A549 (cell line): ENCODE measurements at regions not wholly inside any gene's neighbourhood (a gene's known extent, or its start where the extent isn't known, plus 50 kb on each side); places are given as distances from the start of the nearest gene placed in this dataset.

ENCODE experiments used
- ATAC-seq, 2 experiments: fragments of 200-7000 bp in 1 of 2; fragments of >200 bp in 1 of 2; cut with Nextera tagmentation in 1 of 2; cut with Tn5 transposase in 1 of 2; 3 replicates each; pipeline versions ENCODE4 v1.8.0 to v1.9.1; 2018 to 2020; ENCODE audit warnings: mild to moderate bottlenecking in 1 of 2, moderate library complexity in 1 of 2
- CTCF ChIA-PET: fragments of 300-600 bp; sonication (Branson Sonifier 250); formaldehyde crosslinking; extraction: SDS; loops from one replicate; lab custom pipeline; 2021; ENCODE audit warnings: antibody characterized with exemption, inconsistent platforms; lab: Yijun Ruan, JAX
- POLR2A ChIA-PET: fragments of 350-600 bp; formaldehyde crosslinking; extraction: SDS; loops from one replicate; lab custom pipeline; 2021; ENCODE audit warnings: antibody characterized with exemption, inconsistent platforms; lab: Yijun Ruan, JAX
- DNase-seq, 2 experiments: peaks; one replicate each; pipeline versions ENCODE4 v3.0.0 to v3.0.0-alpha.2; 2011 to 2016; ENCODE audit warnings: low read depth in 1 of 2, low spot score in 1 of 2
- FAIRE-seq: peaks from 2 replicates; lab custom pipeline; 2011; peaks lifted over from hg19 to GRCh38; lab: Jason Lieb, UNC
- H3K27ac ChIP-seq, 2 experiments: fragments of >200 bp; sonication (Bioruptor Twin); formaldehyde crosslinking; 3 replicates each; pipeline ENCODE4 v1.5.1; 2016 to 2017
- H3K4me1 ChIP-seq: fragments of >200 bp; sonication (Bioruptor Twin); formaldehyde crosslinking; 3 replicates; pipeline ENCODE4 v1.6.1; 2016
- H3K4me2 ChIP-seq: fragments of >200 bp; sonication (Bioruptor Twin); formaldehyde crosslinking; 3 replicates; pipeline ENCODE4 v1.6.1; 2016
- H3K4me3 ChIP-seq: fragments of >200 bp; sonication (Bioruptor Twin); formaldehyde crosslinking; 3 replicates; pipeline ENCODE4 v1.5.1; 2016
- H3K9me3 ChIP-seq: fragments of >200 bp; sonication (Bioruptor Twin); formaldehyde crosslinking; 3 replicates; pipeline ENCODE4 v1.6.1; 2016
- ATOH8 ChIP-seq: fragments of 250-450 bp; sonication (Bioruptor Pico); IDR thresholded peaks from 2 replicates; pipeline ENCODE4 v1.5.0; 2020; ENCODE audit warnings: low read depth, mild to moderate bottlenecking, moderate library complexity
- BCL3 ChIP-seq: fragments of >200 bp; sonication (Bioruptor Twin); formaldehyde crosslinking; IDR thresholded peaks from 3 replicates; pipeline ENCODE4 v1.6.1; 2016
- BHLHE40 ChIP-seq: IDR thresholded peaks from 2 replicates; pipeline ENCODE4 v1.6.1; 2012; ENCODE audit warnings: low read depth, low read length, inconsistent platforms
- CEBPB ChIP-seq, 2 experiments: fragments of >200 bp in 1 of 2; sonication (Bioruptor Twin) in 1 of 2; formaldehyde crosslinking in 1 of 2; IDR thresholded peaks; 2 replicates each; pipeline ENCODE4 v1.6.1; 2012 to 2016
- EHF ChIP-seq: fragments of 250-450 bp; sonication (Bioruptor Pico); IDR thresholded peaks from 2 replicates; pipeline ENCODE4 v1.5.0; 2020; ENCODE audit warnings: mild to moderate bottlenecking
- EP300 ChIP-seq, 2 experiments: fragments of >200 bp; sonication (Bioruptor Twin); formaldehyde crosslinking; IDR thresholded peaks; 2 replicates in 1 of 2; 3 replicates in 1 of 2; pipeline ENCODE4 v1.6.1; 2016 to 2017
- ESRRA ChIP-seq: fragments of 150-350 bp; IDR thresholded peaks from 2 replicates; pipeline ENCODE4 v1.6.1; 2014; ENCODE audit warnings: mild to moderate bottlenecking, low read length, borderline replicate concordance
- FOXS1 ChIP-seq: fragments of 250-450 bp; sonication (Bioruptor Pico); IDR thresholded peaks from 2 replicates; pipeline ENCODE4 v1.5.0; 2020; ENCODE audit warnings: mild to moderate bottlenecking, moderate library complexity
- HOXA7 ChIP-seq: fragments of 250-450 bp; sonication (Bioruptor Pico); IDR thresholded peaks from 2 replicates; pipeline ENCODE4 v1.5.0; 2020; ENCODE audit warnings: mild to moderate bottlenecking, moderate library complexity
- HOXB13 ChIP-seq: fragments of 250-450 bp; sonication (Bioruptor Pico); IDR thresholded peaks from 2 replicates; pipeline ENCODE4 v1.5.0; 2020; ENCODE audit warnings: low read depth, mild to moderate bottlenecking, moderate library complexity
- JUN ChIP-seq, 2 experiments: fragments of >200 bp; sonication (Bioruptor Twin); formaldehyde crosslinking; IDR thresholded peaks; 2 replicates in 1 of 2; 3 replicates in 1 of 2; pipeline ENCODE4 v1.6.1; 2016 to 2017
- JUNB ChIP-seq: fragments of >200 bp; sonication (Bioruptor Twin); formaldehyde crosslinking; IDR thresholded peaks from 2 replicates; pipeline ENCODE4 v1.6.1; 2016
- MAX ChIP-seq: IDR thresholded peaks from 2 replicates; pipeline ENCODE4 v1.6.1; 2012
- PHF8 ChIP-seq: fragments of 200-600 bp; sonication (generic); IDR thresholded peaks from 2 replicates; pipeline ENCODE4 v1.6.1; 2016; ENCODE audit warnings: low read depth, mild to moderate bottlenecking, antibody characterized with exemption, moderate library complexity, borderline replicate concordance
- RAD21 ChIP-seq, 2 experiments: fragments of >200 bp in 1 of 2; sonication (Bioruptor Twin) in 1 of 2; formaldehyde crosslinking in 1 of 2; IDR thresholded peaks in 1 of 2; conservative IDR thresholded peaks in 1 of 2; 2 replicates in 1 of 2; 3 replicates in 1 of 2; pipeline ENCODE4 v1.6.1; 2012 to 2018; ENCODE audit warnings: inconsistent platforms in 1 of 2
- RNF2 ChIP-seq: fragments of 200-600 bp; sonication (generic); IDR thresholded peaks from 2 replicates; pipeline ENCODE4 v1.6.1; 2016; ENCODE audit warnings: low read depth, mild to moderate bottlenecking, antibody characterized with exemption, moderate library complexity, borderline replicate concordance
- SMC3 ChIP-seq: fragments of >200 bp; sonication (Bioruptor Twin); formaldehyde crosslinking; IDR thresholded peaks from 3 replicates; pipeline ENCODE4 v1.6.1; 2018; ENCODE audit warnings: inconsistent platforms
- TFCP2L1 ChIP-seq: fragments of 250-450 bp; sonication (Bioruptor Pico); IDR thresholded peaks from 2 replicates; pipeline ENCODE4 v1.5.0; 2021; ENCODE audit warnings: mild to moderate bottlenecking
- USF2 ChIP-seq: fragments of 450-650 bp; IDR thresholded peaks from 2 replicates; pipeline ENCODE4 v1.6.1; 2014; ENCODE audit warnings: antibody characterized with exemption
- ZC3H11A ChIP-seq: fragments of 450-650 bp; IDR thresholded peaks from 2 replicates; pipeline ENCODE4 v1.6.1; 2014; ENCODE audit warnings: antibody characterized with exemption, mild to moderate bottlenecking
- ZFP36 ChIP-seq: fragments of 450-650 bp; IDR thresholded peaks from 2 replicates; pipeline ENCODE4 v1.6.1; 2014; ENCODE audit warnings: borderline replicate concordance; ENCODE audit not compliant: partially characterized antibody
- ZNF302 ChIP-seq: fragments of 250-450 bp; sonication (Bioruptor Pico); IDR thresholded peaks from 2 replicates; pipeline ENCODE4 v1.9.0; 2021; ENCODE audit warnings: inconsistent platforms, mild to moderate bottlenecking, moderate library complexity
- ZSCAN20 ChIP-seq: fragments of 250-450 bp; sonication (Bioruptor Pico); IDR thresholded peaks from 2 replicates; pipeline ENCODE4 v1.8.0; 2022; ENCODE audit warnings: mild to moderate bottlenecking, moderate library complexity
- WGBS: methylation state at CpG from one replicate; pipeline ENCODE4 v1.1.6; 2017; ENCODE audit errors: missing lambda C conversion rate; 5-methylcytosine and 5-hydroxymethylcytosine counted together

- TF ChIP-seq BCL3 (peak; percentile 98), EHF (0 out of 2 replicates have a peak, but pooled peaks have one; percentile 55), MAX (peak; percentile 95), JUN (IDR thresholded peaks at IDR 0.05) (peak; percentile 98), JUNB (peak; percentile 99), PHF8 (no peak), ZNF302 (CRISPR knock-in tag) (no peak), CEBPB (IDR thresholded peaks at IDR 0.05) (peak; percentile 69 to 84), ZSCAN20 (CRISPR knock-in tag) (no peak), ESRRA (no peak), USF2 (no peak), ATOH8 (CRISPR knock-in tag) (peak; percentile 28; the same call in 1 of the 2 replicates), TFCP2L1 (peak; percentile 45; the same call in 1 of the 2 replicates), FOXS1 (CRISPR knock-in tag) (peak; percentile 83; the same call in 1 of the 2 replicates), SMC3 (peak; percentile 54), ZFP36 (no peak), EP300 (IDR thresholded peaks at IDR 0.05) (peak; percentile 96 to 97)
These were observed 268.3 kb downstream of the UACA start (continued) for GRCh38 chr15:70494852-70495571.

- Histone ChIP-seq H3K4me3 (0 out of 3 replicates have a peak overlapping the region, but pooled peaks have one; percentile 4), H3K4me1 (peaks cover 55% of the 10 kb centered on the region), H3K27ac (peak overlapping the region; percentile 87 to 93), H3K4me2 (peak overlapping the region; percentile 73), H3K9me3 (no peaks in the 10 kb centered on the region)
- TF ChIP-seq BHLHE40 = 0 out of 2 replicates have a peak, but pooled peaks have one; percentile 3
- peak; percentile 82; the same call in 1 of the 2 replicates for TF ChIP-seq HOXA7
- peak; percentile 22; the same call in 1 of the 2 replicates for TF ChIP-seq USF2
- peak in 1 of 2 experiments; percentile 0; a peak in 1 of 5 replicates for TF ChIP-seq RAD21 (conservative IDR thresholded peaks at IDR 0.05 in 1 of 2, IDR thresholded peaks at IDR 0.05 in 1 of 2)
- TF ChIP-seq RNF2 = no peak
- peak; percentile 40; the same call in 1 of the 2 replicates for TF ChIP-seq HOXB13 (CRISPR knock-in tag)
- TF ChIP-seq ZC3H11A = no peak
- ChIA-PET POLR2A (interaction anchor here (1.1 to 3.6 kb wide), 3 partner anchors 11 to 1032 kb away, joined by 5 to 31 read pairs (median 18); no protein-coding TSS in a partner anchor), CTCF (interaction anchor here (1.5 to 6.0 kb wide), 2 partner anchors 13 to 27 kb away, joined by 5 to 60 read pairs; no protein-coding TSS in a partner anchor)
- ATAC-seq = peak; percentile 54 to 64
- DNase-seq = no peak
- FAIRE-seq = no peak
- WGBS = 1% methylated on average over 4 of the region's 4 CpGs
These were observed 268.9 kb downstream of the UACA start for GRCh38 chr15:70494517-70494851.
